HEK293T (cell line): ENCODE measurements at regions not wholly inside any gene's neighbourhood (a gene's known extent, or its start where the extent isn't known, plus 50 kb on each side); places are given as distances from the start of the nearest gene placed in this dataset.

ENCODE experiments used
- CTCF ChIA-PET: fragments of 350-600 bp; formaldehyde crosslinking; extraction: SDS; loops from one replicate; lab custom pipeline; 2021; ENCODE audit warnings: antibody characterized with exemption, inconsistent platforms; lab: Yijun Ruan, JAX
- POLR2A ChIA-PET: fragments of 350-600 bp; formaldehyde crosslinking; extraction: SDS; loops from one replicate; lab custom pipeline; 2020; ENCODE audit warnings: antibody characterized with exemption, inconsistent platforms; lab: Yijun Ruan, JAX
- DNase-seq: peaks from one replicate; pipeline ENCODE4 v3.0.0; 2012; ENCODE audit warnings: mixed read lengths; ENCODE audit errors: extremely low spot score
- ARNT ChIP-seq: fragments of 450-650 bp; IDR thresholded peaks from 2 replicates; pipeline ENCODE4 v1.6.1; 2017; ENCODE audit warnings: mild to moderate bottlenecking
- BHLHE40 ChIP-seq: fragments of 450-650 bp; IDR thresholded peaks from 2 replicates; pipeline ENCODE4 v1.6.1; 2016; ENCODE audit warnings: mild to moderate bottlenecking, moderate library complexity, borderline replicate concordance
- CTBP1 ChIP-seq: fragments of 450-650 bp; IDR thresholded peaks from 2 replicates; pipeline ENCODE4 v1.6.1; 2016; ENCODE audit warnings: borderline replicate concordance
- ELF4 ChIP-seq: fragments of 450-650 bp; IDR thresholded peaks from 2 replicates; pipeline ENCODE4 v1.6.1; 2017; ENCODE audit warnings: antibody characterized with exemption
- FOXA1 ChIP-seq: fragments of 450-650 bp; IDR thresholded peaks from 2 replicates; pipeline ENCODE4 v1.6.1; 2016; ENCODE audit warnings: mild to moderate bottlenecking
- FOXK2 ChIP-seq: fragments of 450-650 bp; IDR thresholded peaks from 2 replicates; pipeline ENCODE4 v1.6.1; 2016; ENCODE audit warnings: mild to moderate bottlenecking
- FOXM1 ChIP-seq: fragments of 450-650 bp; IDR thresholded peaks from 2 replicates; pipeline ENCODE4 v1.6.1; 2017; ENCODE audit warnings: mild to moderate bottlenecking, borderline replicate concordance
- HDGF ChIP-seq: fragments of 450-650 bp; IDR thresholded peaks from 2 replicates; pipeline ENCODE4 v1.6.1; 2017; ENCODE audit warnings: antibody characterized with exemption, borderline replicate concordance
- L3MBTL2 ChIP-seq: fragments of 450-650 bp; conservative IDR thresholded peaks from 2 replicates; pipeline ENCODE4 v1.6.1; 2016; ENCODE audit warnings: mild to moderate bottlenecking
- LEF1 ChIP-seq: fragments of 450-650 bp; IDR thresholded peaks from 2 replicates; pipeline ENCODE4 v1.6.1; 2017; ENCODE audit warnings: mild to moderate bottlenecking, borderline replicate concordance
- NFRKB ChIP-seq: fragments of 450-650 bp; IDR thresholded peaks from 2 replicates; pipeline ENCODE4 v1.6.1; 2016; ENCODE audit warnings: mild to moderate bottlenecking, moderate library complexity
- SP1 ChIP-seq: fragments of 450-650 bp; IDR thresholded peaks from 2 replicates; pipeline ENCODE4 v1.6.1; 2017
- SUZ12 ChIP-seq: fragments of 450-650 bp; IDR thresholded peaks from 2 replicates; pipeline ENCODE4 v1.6.1; 2016; ENCODE audit warnings: mild to moderate bottlenecking
- TARDBP ChIP-seq: fragments of 450-650 bp; IDR thresholded peaks from 2 replicates; pipeline ENCODE4 v1.6.1; 2016
- ZNF384 ChIP-seq: fragments of 450-650 bp; IDR thresholded peaks from 2 replicates; pipeline ENCODE4 v1.6.1; 2016
- TF ChIP-seq, protein P1 (sequence below): fragments of 450-650 bp; IDR thresholded peaks from 2 replicates; pipeline ENCODE4 v1.6.1; 2016

DNA sequence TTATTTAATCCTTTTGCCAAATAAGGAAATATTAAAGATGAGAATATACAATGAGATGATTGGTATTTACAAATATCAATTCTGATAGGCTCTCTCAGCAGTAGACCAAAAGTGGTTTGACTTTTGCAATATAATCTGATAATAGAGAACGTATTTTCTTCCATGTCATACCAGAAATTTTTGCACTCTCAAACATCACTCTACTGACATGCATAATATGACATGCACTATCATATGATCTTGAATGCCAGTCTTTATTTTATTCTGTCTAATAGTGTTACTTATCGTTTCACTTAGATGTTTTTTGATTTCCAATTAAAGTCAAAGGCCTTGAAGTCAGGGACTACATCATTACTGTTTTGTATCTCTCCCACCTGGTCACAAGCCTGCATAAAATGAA lies 259.2 kb downstream of the PCDH7 start:
- CTCF ChIA-PET, result no interaction called here
- DNase-seq, result no peak
- POLR2A ChIA-PET, result no interaction called here
- TF ChIP-seq FOXM1 (no peak), ELF4 (no peak), HDGF (no peak), SP1 (no peak), ZNF384 (no peak), CTBP1 (no peak), FOXK2 (no peak), NFRKB (no peak), L3MBTL2 (no peak), BHLHE40 (no peak), LEF1 (no peak), ARNT (no peak), TARDBP (no peak), SUZ12 (no peak), FOXA1 (no peak)
- TF ChIP-seq, protein P1, sequence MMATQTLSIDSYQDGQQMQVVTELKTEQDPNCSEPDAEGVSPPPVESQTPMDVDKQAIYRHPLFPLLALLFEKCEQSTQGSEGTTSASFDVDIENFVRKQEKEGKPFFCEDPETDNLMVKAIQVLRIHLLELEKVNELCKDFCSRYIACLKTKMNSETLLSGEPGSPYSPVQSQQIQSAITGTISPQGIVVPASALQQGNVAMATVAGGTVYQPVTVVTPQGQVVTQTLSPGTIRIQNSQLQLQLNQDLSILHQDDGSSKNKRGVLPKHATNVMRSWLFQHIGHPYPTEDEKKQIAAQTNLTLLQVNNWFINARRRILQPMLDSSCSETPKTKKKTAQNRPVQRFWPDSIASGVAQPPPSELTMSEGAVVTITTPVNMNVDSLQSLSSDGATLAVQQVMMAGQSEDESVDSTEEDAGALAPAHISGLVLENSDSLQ, result no peak

DNA sequence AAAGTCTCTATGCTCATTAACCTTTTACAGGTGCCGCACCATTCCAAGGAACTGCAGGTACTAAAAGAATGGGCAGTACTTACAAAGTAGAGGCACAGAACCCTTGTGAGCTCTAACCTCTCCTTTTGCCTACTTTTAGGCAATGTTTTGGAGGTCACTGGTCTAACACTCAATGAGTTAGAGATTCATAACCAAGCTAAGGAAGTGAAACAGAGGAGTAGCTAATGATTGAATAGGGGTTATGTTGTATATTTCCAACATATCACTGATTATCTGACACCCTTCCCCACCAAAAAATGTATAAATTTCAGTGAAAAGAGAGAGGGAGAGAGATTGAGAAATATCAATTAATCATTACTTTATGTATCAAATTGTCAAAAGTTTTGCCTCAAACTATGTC lies 269.3 kb downstream of the PCDH7 start:
- POLR2A ChIA-PET, result no interaction called here
- TF ChIP-seq ARNT (no peak), NFRKB (no peak), SUZ12 (no peak), FOXK2 (no peak), TARDBP (no peak), ZNF384 (no peak), LEF1 (no peak), SP1 (no peak), FOXM1 (no peak), FOXA1 (no peak), HDGF (no peak), BHLHE40 (no peak), CTBP1 (no peak)
- TF ChIP-seq, protein P1, result no peak
- CTCF ChIA-PET, result no interaction called here
- DNase-seq, result no peak

DNA sequence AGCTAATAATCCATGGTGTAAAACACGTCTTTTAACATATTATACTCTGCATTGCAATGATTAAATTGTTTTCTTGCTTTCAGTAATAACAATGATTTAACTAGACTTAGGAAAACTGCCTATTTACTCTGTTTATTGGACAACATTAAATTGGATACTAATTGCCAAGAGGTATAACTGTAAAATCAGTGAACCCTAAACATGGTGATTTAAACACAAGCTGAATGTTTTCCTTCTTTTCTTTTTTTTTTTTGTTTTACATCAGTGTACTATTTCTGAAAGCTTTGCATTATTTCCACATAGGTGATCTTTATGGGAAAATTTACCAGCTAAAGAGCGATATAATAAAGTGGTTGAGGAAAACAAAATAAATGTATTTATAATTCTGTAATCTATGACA lies 276.7 kb downstream of the PCDH7 start:
- TF ChIP-seq LEF1 (no peak), ZNF384 (peak; percentile 93), CTBP1 (peak; percentile 54; the same call in 1 of the 2 replicates), NFRKB (no peak)
- TF ChIP-seq, protein P1, result peak; percentile 63
- CTCF ChIA-PET, result no interaction called here
- no peak for DNase-seq
- POLR2A ChIA-PET, result no interaction called here

DNA sequence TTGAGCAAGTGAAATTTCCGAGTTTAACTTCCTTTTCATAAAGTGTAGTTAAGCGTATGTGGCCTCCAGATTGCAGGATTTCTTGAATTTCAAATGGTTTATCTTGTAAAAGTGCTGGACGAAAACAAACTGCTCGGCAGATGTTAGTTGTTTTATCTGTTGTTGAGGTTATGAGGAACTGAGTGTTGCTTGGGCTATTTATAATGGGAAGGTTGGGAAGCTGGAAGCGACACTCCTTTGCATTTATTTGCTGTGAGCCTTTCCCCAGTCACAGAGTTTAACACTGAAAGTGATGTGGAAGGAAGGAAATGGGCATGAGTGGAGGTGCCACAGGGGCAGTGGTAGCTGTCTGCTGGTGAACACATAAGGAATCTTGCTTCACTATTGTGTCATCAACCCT lies 284.9 kb downstream of the PCDH7 start:
- POLR2A ChIA-PET, result no interaction called here
- CTCF ChIA-PET, result no interaction called here
- no peak for DNase-seq
- TF ChIP-seq, protein P1, result no peak
- TF ChIP-seq FOXM1, result no peak
- TF ChIP-seq L3MBTL2, result no peak
- TF ChIP-seq FOXK2, result no peak
- no peak for TF ChIP-seq ZNF384
- no peak for TF ChIP-seq FOXA1
- no peak for TF ChIP-seq ELF4
- no peak for TF ChIP-seq TARDBP
- TF ChIP-seq SP1, result no peak
- no peak for TF ChIP-seq BHLHE40
- TF ChIP-seq LEF1, result no peak
- TF ChIP-seq SUZ12, result no peak
- no peak for TF ChIP-seq ARNT
- TF ChIP-seq NFRKB, result no peak
- TF ChIP-seq CTBP1, result no peak
- no peak for TF ChIP-seq HDGF

DNA sequence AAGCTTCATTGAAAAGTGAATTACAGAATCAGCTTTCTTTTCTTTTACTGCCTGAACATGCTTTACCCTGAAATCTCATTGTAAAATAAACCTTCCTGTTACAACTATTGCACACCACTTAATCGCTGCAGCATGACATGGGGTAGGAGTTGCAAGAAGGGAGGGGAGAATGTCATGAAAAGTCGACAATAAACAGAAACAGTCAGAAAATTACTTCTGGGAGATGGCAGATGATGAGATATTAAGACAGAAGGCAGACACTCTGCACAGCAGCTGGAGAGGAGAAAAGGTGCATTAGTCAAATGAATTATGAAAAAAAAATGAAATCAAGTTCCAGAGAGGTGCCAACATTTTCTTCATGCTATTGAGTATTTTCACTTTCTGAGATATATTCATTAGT lies 287.7 kb downstream of the PCDH7 start:
- ChIA-PET CTCF (no interaction called here), POLR2A (no interaction called here)
- no peak for DNase-seq
- TF ChIP-seq CTBP1, result no peak
- TF ChIP-seq LEF1, result no peak
- TF ChIP-seq L3MBTL2, result no peak
- no peak for TF ChIP-seq HDGF
- no peak for TF ChIP-seq BHLHE40
- no peak for TF ChIP-seq ZNF384
- no peak for TF ChIP-seq ARNT
- no peak for TF ChIP-seq TARDBP
- no peak for TF ChIP-seq ELF4
- TF ChIP-seq, protein P1, result no peak
- no peak for TF ChIP-seq SP1
- TF ChIP-seq NFRKB, result no peak
- TF ChIP-seq FOXM1, result no peak
